Upper lobe of right lung (tissue), 1 donor: ENCODE measurements at regions not wholly inside any gene's neighbourhood (a gene's known extent, or its start where the extent isn't known, plus 50 kb on each side); places are given as distances from the start of the nearest gene placed in this dataset.

Source experiments
- ATAC-seq: fragments of 200-7000 bp; cut with Tn5 transposase; one replicate; pipeline ENCODE4 v1.9.1; 2020; ENCODE audit warnings: mild to moderate bottlenecking, moderate library complexity
- DNase-seq: peaks from one replicate; pipeline ENCODE4 v3.0.0-alpha.2; 2020
- H3K27ac ChIP-seq: fragments of 200-600 bp; one replicate; pipeline ENCODE4 v1.8.0; 2022
- H3K27me3 ChIP-seq: fragments of 200-600 bp; one replicate; pipeline ENCODE4 v1.8.0; 2022; ENCODE audit warnings: mild to moderate bottlenecking
- H3K36me3 ChIP-seq: fragments of 200-600 bp; one replicate; pipeline ENCODE4 v1.8.0; 2022
- H3K4me1 ChIP-seq: fragments of 200-600 bp; one replicate; pipeline ENCODE4 v1.8.0; 2022
- H3K4me3 ChIP-seq: fragments of 200-600 bp; one replicate; pipeline ENCODE4 v1.8.0; 2022; ENCODE audit warnings: mild to moderate bottlenecking
- H3K9me3 ChIP-seq: fragments of 200-600 bp; one replicate; pipeline ENCODE4 v1.8.0; 2022
- CTCF ChIP-seq: fragments of 200-600 bp; IDR thresholded peaks from one replicate; pipeline ENCODE4 v1.8.0; 2022; ENCODE audit warnings: antibody characterized with exemption
- intact Hi-C: fragments of 100-400 bp; cut with DNase I; formaldehyde crosslinking; loops from one replicate; pipeline ENCODE4 v1.11.0; 2022
- donor health status: DM: no; HTN: yes; CAD: no; lungs with severe emphysema.

- H3K27me3 ChIP-seq, result no peaks in the 10 kb centered on the region
- H3K27ac ChIP-seq, result no peak overlapping the region
- DNase-seq (no peak), ATAC-seq (no peak)
- no peaks in the 10 kb centered on the region for H3K4me1 ChIP-seq
- H3K36me3 ChIP-seq, result no peaks in the 10 kb centered on the region
- intact Hi-C loops, result no loop called here
- no peak for TF ChIP-seq CTCF
- no peak overlapping the region for H3K4me3 ChIP-seq
- peaks cover 7% of the 10 kb centered on the region for H3K9me3 ChIP-seq
Observed at GRCh38 chr18:42137693-42138375, 182.8 kb downstream of the PIK3C3 start.

- no peak for TF ChIP-seq CTCF
- no peaks in the 10 kb centered on the region for H3K27me3 ChIP-seq
- H3K4me1 ChIP-seq, result no peaks in the 10 kb centered on the region
- H3K4me3 ChIP-seq, result no peak overlapping the region
- peaks cover 7% of the 10 kb centered on the region for H3K9me3 ChIP-seq
- H3K36me3 ChIP-seq, result no peaks in the 10 kb centered on the region
- H3K27ac ChIP-seq, result no peak overlapping the region
- DNase-seq (no peak), ATAC-seq (no peak)
- intact Hi-C loops, result no loop called here
Observed at GRCh38 chr18:42141439-42141838, 186.4 kb downstream of the PIK3C3 start.

GRCh38 chr18:42155024-42155423 lies 200.0 kb downstream of the PIK3C3 start:
- Histone ChIP-seq H3K27me3 (no peaks in the 10 kb centered on the region), H3K4me1 (no peaks in the 10 kb centered on the region), H3K27ac (no peak overlapping the region), H3K9me3 (no peaks in the 10 kb centered on the region), H3K36me3 (no peaks in the 10 kb centered on the region), H3K4me3 (no peak overlapping the region)
- intact Hi-C loops, result no loop called here
- no peak for TF ChIP-seq CTCF
- ATAC-seq (no peak), DNase-seq (no peak)

GRCh38 chr18:42156281-42156680 lies 201.2 kb downstream of the PIK3C3 start:
- no peak for TF ChIP-seq CTCF
- intact Hi-C loops, result no loop called here
- Histone ChIP-seq H3K36me3 (no peaks in the 10 kb centered on the region), H3K27ac (no peak overlapping the region), H3K9me3 (no peaks in the 10 kb centered on the region), H3K4me1 (no peaks in the 10 kb centered on the region), H3K27me3 (no peaks in the 10 kb centered on the region), H3K4me3 (no peak overlapping the region)
- ATAC-seq (no peak), DNase-seq (no peak)

GRCh38 chr18:42157420-42157819 lies 202.4 kb downstream of the PIK3C3 start:
- Histone ChIP-seq H3K4me3 (no peak overlapping the region), H3K36me3 (no peaks in the 10 kb centered on the region), H3K4me1 (no peaks in the 10 kb centered on the region), H3K9me3 (no peaks in the 10 kb centered on the region), H3K27me3 (no peaks in the 10 kb centered on the region), H3K27ac (no peak overlapping the region)
- TF ChIP-seq CTCF, result no peak
- ATAC-seq (no peak), DNase-seq (no peak)
- intact Hi-C loops, result no loop called here

- H3K27ac ChIP-seq, result no peak overlapping the region
- ATAC-seq (no peak), DNase-seq (no peak)
- H3K4me3 ChIP-seq, result no peak overlapping the region
- no peaks in the 10 kb centered on the region for H3K9me3 ChIP-seq
- H3K27me3 ChIP-seq, result no peaks in the 10 kb centered on the region
- intact Hi-C loops, result no loop called here
- no peaks in the 10 kb centered on the region for H3K4me1 ChIP-seq
- H3K36me3 ChIP-seq, result no peaks in the 10 kb centered on the region
- TF ChIP-seq CTCF, result no peak
Observed at GRCh38 chr18:42157878-42158277, 202.8 kb downstream of the PIK3C3 start.
